Spleen (tissue), 7 donors: ENCODE measurements at regions not wholly inside any gene's neighbourhood (a gene's known extent, or its start where the extent isn't known, plus 50 kb on each side); places are given as distances from the start of the nearest gene placed in this dataset.

Experiments used
- CTCF ChIP-seq, 11 experiments: fragments of 200-600 bp in 7 of 11; fragments of 450-650 bp in 4 of 11; sonication (generic) in 4 of 11; IDR thresholded peaks in 8 of 11; conservative IDR thresholded peaks in 3 of 11; 1 replicate in 7 of 11; 2 replicates in 4 of 11; pipeline versions ENCODE4 v1.4.0 to v1.8.0; 2016 to 2021; ENCODE audit warnings: antibody characterized with exemption in 11 of 11, inconsistent platforms in 4 of 11, mild to moderate bottlenecking in 1 of 11
- POLR2A ChIP-seq, 3 donors: fragments of 450-650 bp; IDR thresholded peaks; one replicate each; pipeline ENCODE4 v1.5.1; 2017; ENCODE audit warnings: antibody characterized with exemption in 3 of 3, mild to moderate bottlenecking in 1 of 3
- POLR2AphosphoS5 ChIP-seq, 3 donors: sonication (generic); formaldehyde crosslinking; IDR thresholded peaks; one replicate each; pipeline ENCODE4 v1.5.1; 2017; ENCODE audit warnings: antibody characterized with exemption in 3 of 3
- donor health status: DM: no; HTN: no; CAD: no; lungs with moderate emphysema.
- donor health status: DM: no; HTN: no; CAD: no.
- donor health status: DM: no; HTN: no; CAD: no.

- TF ChIP-seq POLR2AphosphoS5 (IDR thresholded peaks at IDR 0.05) (peak in 1 of 3 donors; percentile 81), CTCF (IDR thresholded peaks at IDR 0.05 in 8 of 11, conservative IDR thresholded peaks at IDR 0.05 in 3 of 11) (no peak), POLR2A (IDR thresholded peaks at IDR 0.05) (no peak)
Observed at GRCh38 chr7:116368965-116369364, 130.6 kb upstream of the CAV2 start.
